CD4-positive, alpha-beta T cell treated with Interleukin-10 for 1 hour (primary cell): ENCODE measurements at regions not wholly inside any gene's neighbourhood (a gene's known extent, or its start where the extent isn't known, plus 50 kb on each side); places are given as distances from the start of the nearest gene placed in this dataset.

Experiments
- DNase-seq: peaks from one replicate; pipeline ENCODE4 v3.0.0-alpha.2; 2020

- DNase-seq, result no peak
Measured at GRCh38 chr12:126342866-126343265, 1277.6 kb downstream of the AACS start.

- DNase-seq, result no peak
Measured at GRCh38 chr12:126343321-126343720, 1278.1 kb downstream of the AACS start.

- DNase-seq, result no peak
Measured at GRCh38 chr12:126346087-126346486, 1280.9 kb downstream of the AACS start.

GRCh38 chr12:126347421-126347820 is 1282.2 kb downstream of the AACS start:
- no peak for DNase-seq

GRCh38 chr12:126349383-126349782 is 1284.1 kb downstream of the AACS start:
- DNase-seq, result no peak

- no peak for DNase-seq
Measured at GRCh38 chr12:126353604-126354003, 1288.4 kb downstream of the AACS start.

- DNase-seq, result no peak
Measured at GRCh38 chr12:126354633-126355032, 1289.4 kb downstream of the AACS start.

GRCh38 chr12:126355346-126355745 is 1290.1 kb downstream of the AACS start:
- DNase-seq, result no peak

GRCh38 chr12:126358806-126359205 is 1293.6 kb downstream of the AACS start:
- no peak for DNase-seq

- no peak for DNase-seq
Measured at GRCh38 chr12:126359216-126359615, 1294.0 kb downstream of the AACS start.

GRCh38 chr12:126361804-126362203 is 1296.6 kb downstream of the AACS start:
- DNase-seq, result no peak

- no peak for DNase-seq
Measured at GRCh38 chr12:126362493-126362892, 1297.3 kb downstream of the AACS start.

- DNase-seq, result no peak
Measured at GRCh38 chr12:126362964-126363363, 1297.7 kb downstream of the AACS start.

GRCh38 chr12:126369487-126370463 is 1304.5 kb downstream of the AACS start:
- no peak for DNase-seq

- DNase-seq, result no peak
Measured at GRCh38 chr12:126383506-126383905, 1318.3 kb downstream of the AACS start.

- no peak for DNase-seq
Measured at GRCh38 chr12:126384026-126384564, 1318.9 kb downstream of the AACS start.

GRCh38 chr12:126385785-126386184 is 1320.5 kb downstream of the AACS start:
- DNase-seq, result no peak

GRCh38 chr12:126389220-126389841 is 1324.1 kb downstream of the AACS start:
- DNase-seq, result no peak

GRCh38 chr12:126389961-126390360 is 1324.7 kb downstream of the AACS start:
- DNase-seq, result no peak

GRCh38 chr12:126390969-126391566 is 1325.8 kb downstream of the AACS start:
- no peak for DNase-seq

GRCh38 chr12:126396536-126396935 is 1331.3 kb downstream of the AACS start:
- no peak for DNase-seq

GRCh38 chr12:126397071-126397581 is 1331.9 kb downstream of the AACS start:
- no peak for DNase-seq

- DNase-seq, result no peak
Measured at GRCh38 chr12:126397660-126398059, 1332.4 kb downstream of the AACS start.
